GM12874 (cell line): ENCODE measurements at regions not wholly inside any gene's neighbourhood (a gene's known extent, or its start where the extent isn't known, plus 50 kb on each side); places are given as distances from the start of the nearest gene placed in this dataset.

Source experiments
- TF ChIP-seq, protein P1 (sequence below): IDR thresholded peaks from 2 replicates; pipeline ENCODE4 v1.5.1; 2011; ENCODE audit warnings: low read depth, mild to moderate bottlenecking, control low read depth, low read length, moderate library complexity; ENCODE audit not compliant: insufficient read depth

DNA sequence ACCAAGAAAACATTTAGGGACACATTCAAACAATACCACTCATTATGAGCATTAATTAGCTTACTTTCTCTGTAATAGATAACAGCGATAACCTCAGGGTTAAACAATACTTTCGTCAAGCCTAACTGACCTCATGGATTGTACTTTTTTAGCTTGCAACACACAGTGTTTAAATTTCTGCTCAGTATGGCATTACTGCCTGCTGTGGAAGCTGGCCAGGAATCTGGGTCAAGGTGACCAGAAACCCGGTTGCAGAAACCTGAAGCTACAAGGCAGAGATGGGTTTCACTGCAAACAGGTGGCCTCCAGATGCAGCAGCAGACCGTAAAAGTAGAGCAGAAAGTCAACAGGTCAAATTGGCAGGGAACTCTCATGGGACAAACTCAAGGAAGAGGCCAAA lies 123.8 kb upstream of the FHL2 start:
- TF ChIP-seq, protein P1, sequence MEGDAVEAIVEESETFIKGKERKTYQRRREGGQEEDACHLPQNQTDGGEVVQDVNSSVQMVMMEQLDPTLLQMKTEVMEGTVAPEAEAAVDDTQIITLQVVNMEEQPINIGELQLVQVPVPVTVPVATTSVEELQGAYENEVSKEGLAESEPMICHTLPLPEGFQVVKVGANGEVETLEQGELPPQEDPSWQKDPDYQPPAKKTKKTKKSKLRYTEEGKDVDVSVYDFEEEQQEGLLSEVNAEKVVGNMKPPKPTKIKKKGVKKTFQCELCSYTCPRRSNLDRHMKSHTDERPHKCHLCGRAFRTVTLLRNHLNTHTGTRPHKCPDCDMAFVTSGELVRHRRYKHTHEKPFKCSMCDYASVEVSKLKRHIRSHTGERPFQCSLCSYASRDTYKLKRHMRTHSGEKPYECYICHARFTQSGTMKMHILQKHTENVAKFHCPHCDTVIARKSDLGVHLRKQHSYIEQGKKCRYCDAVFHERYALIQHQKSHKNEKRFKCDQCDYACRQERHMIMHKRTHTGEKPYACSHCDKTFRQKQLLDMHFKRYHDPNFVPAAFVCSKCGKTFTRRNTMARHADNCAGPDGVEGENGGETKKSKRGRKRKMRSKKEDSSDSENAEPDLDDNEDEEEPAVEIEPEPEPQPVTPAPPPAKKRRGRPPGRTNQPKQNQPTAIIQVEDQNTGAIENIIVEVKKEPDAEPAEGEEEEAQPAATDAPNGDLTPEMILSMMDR: no peak

DNA sequence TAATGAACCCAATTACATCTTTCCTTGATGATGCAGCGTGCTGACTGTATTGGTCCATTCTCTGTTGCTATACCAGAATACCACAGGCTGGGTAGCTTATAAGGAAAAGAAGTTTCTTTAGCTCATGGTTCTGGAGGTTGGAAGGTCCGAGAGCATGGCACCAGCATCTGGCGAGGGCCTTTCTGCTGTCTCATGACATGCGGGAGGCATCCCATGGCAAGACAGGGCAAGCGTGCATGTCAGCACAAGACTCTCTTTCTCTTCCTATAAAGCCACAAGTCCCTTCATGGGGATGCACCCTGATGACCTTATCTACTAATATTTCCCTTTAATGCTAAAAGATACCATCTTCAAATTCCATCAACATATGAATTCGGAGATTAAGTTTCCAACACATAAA lies 122.8 kb upstream of the FHL2 start:
- TF ChIP-seq, protein P1: no peak

DNA sequence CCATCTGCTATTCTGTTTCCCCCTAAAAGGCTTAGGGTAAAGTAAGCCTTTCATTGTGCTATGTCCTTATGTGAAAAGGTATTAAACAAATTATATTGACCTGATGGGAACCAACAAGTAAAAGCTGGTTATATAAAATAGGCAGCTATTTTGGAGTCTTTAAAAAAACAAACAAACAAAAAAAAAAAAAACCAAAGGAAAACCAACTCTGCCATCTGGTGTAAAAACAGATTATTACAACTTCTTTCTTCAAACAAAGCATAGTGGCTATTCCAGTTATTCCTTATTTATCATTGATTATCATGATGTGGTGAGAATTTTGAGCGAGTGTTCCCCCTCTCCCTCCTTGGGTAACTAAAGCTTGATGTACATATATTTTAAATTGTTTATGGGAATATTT lies 122.3 kb upstream of the FHL2 start:
- TF ChIP-seq, protein P1: no peak

DNA sequence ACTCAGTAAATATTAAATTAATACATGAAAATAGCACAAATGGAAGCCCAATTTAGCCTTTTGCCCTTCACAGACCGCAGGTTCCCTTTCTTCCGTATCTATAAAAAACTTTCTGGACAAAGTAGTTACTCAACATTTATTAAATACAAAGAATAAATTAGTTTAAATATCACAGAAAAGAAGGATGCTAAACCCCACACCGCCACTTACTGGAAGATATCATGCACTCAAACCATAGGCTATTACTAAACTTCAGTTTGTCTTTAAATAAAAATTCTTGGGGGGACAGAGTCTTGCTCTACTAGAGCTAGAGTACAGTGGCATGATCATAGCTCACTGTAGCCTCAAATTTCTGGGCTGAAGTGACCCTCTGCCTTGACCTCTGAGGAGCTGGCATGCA lies 120.7 kb upstream of the FHL2 start:
- TF ChIP-seq, protein P1: no peak

DNA sequence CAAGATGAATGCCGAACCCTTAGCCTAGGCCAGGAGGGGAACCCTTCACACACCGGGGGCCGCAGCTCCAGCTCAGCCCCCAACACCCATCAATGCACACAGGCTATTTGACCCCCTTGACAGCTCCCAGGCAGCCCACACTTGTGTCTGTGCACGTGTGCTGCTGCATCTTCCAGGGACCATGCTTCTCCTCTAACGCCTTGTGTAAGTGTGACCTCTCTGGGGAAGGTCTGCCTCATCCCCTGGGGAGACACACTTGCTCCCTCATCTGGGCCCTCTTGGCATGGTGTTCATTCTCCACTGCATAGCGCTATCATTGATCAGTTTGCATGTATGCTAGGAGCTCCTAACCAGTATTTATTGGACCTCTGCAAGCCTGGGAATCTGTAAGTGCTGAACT lies 120.0 kb upstream of the FHL2 start:
- TF ChIP-seq, protein P1: no peak

DNA sequence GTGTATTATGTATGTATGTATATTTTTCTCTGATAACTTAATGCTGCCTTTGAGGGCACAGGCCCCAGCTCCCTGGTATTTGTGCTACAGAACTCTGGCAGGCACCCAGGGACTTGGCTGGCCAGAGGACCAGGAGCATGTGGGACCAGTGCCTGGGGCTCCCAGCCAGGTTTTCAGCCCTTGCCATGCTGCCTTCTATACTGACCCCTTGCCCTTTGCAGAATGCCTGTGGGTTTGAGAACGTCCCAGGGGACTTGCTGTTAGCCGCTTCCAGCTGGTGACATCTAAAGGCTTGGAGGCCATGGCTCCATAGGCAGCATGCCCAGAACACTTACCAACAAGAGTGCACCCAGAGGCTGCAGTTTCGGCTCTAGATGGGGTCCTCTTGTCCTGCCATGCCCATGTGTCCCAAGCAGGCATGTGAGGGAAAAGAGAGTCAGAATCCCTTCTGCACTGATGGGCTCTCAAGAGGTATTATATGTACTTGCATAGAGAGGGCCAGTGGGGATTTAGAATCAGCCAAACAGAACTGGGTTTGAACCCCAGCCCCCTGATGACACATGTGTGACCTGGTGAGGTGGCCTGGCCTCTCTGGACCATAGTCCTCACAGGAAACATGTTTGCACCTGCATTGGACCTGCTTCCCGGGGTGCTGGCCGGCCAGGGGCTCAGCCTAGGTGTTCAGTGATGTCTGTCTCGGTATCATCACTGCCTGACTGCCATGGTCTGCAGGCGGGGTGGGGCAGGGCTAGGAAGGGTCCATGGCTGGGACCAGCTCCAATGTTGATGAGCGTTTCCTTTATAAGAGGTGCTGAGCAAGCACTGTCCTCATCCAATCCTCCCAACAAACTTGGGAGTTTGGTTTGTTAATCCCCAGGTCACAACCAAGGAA lies 119.2 kb upstream of the FHL2 start:
- TF ChIP-seq, protein P1: no peak

DNA sequence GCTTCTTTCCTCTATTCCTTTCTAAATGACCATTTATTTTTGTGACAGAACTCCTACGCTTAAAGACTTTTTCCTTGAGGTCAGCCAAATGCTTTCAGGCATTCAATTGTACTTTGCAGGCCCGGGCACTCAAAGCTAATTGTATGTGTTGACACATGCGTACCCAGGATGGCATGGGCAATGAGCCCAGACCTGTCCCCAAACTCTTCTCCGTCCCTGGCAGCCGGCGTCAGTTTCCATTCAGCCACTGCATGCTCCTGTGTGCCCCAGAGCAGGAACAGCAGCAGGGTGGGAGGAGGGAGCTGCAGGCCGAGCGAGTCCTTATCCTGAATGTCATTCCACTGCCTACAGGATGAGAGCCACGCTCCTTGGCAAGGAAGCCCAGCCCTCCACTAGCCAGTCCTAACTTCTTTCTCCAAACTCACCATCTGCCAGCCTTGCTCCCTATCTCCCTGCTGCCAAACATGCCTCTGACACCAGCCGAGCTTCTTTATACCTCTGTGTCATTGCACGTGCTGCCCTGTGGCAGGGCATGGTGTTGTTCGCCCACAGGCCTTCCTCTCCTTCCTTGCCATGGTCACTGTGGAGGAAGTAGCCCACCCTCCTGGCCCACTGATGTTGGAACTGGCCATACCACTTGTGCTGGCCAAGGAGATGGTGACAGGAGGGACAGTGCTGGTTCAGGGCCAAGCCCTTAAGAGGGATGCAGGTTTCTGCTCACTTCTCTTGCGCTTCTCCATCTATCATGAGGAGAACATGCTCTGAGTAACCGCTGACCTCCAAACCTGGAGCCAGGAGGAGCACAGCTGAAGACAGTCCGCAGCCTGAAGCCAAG lies 116.9 kb upstream of the FHL2 start:
- TF ChIP-seq, protein P1: no peak
